ENCODE measurements at regions not wholly inside any gene's neighbourhood (a gene's known extent, or its start where the extent isn't known, plus 50 kb on each side); places are given as distances from the start of the nearest gene placed in this dataset.
"Not testable (repeated sequence)": the region's sequence is repeated elsewhere in the genome, so short reads cannot be mapped to it uniquely, and the experiment has no call there.

GRCh38 chr1:56285554-56286402 is 293.6 kb downstream of the PLPP3 start:
- DNase-seq (ENCODE audit: low read depth in 1 of 2, low spot score in 1 of 2), result no peak

GRCh38 chr1:56284928-56285327 is 294.4 kb downstream of the PLPP3 start:
- DNase-seq (ENCODE audit: low read depth in 1 of 2, low spot score in 1 of 2), result no peak

GRCh38 chr1:56278061-56278460 is 301.3 kb downstream of the PLPP3 start:
- no peak for DNase-seq (ENCODE audit: low read depth in 1 of 2, low spot score in 1 of 2)

GRCh38 chr1:56268519-56269140 is 310.7 kb downstream of the PLPP3 start:
- no peak for DNase-seq (ENCODE audit: low read depth in 1 of 2, low spot score in 1 of 2)

- no peak for DNase-seq (ENCODE audit: low read depth in 1 of 2, low spot score in 1 of 2)
Measured at GRCh38 chr1:56267611-56268010, 311.8 kb downstream of the PLPP3 start.

- DNase-seq (ENCODE audit: low read depth in 1 of 2, low spot score in 1 of 2), result no peak
Measured at GRCh38 chr1:56266359-56266758, 313.0 kb downstream of the PLPP3 start.

- no peak for DNase-seq (ENCODE audit: low read depth in 1 of 2, low spot score in 1 of 2)
Measured at GRCh38 chr1:56265216-56265615, 314.1 kb downstream of the PLPP3 start.

- no peak for DNase-seq (ENCODE audit: low read depth in 1 of 2, low spot score in 1 of 2)
Measured at GRCh38 chr1:56263908-56264307, 315.5 kb downstream of the PLPP3 start.

GRCh38 chr1:56258371-56258770 is 321.0 kb downstream of the PLPP3 start:
- no peak for DNase-seq (ENCODE audit: low read depth in 1 of 2, low spot score in 1 of 2)

- no peak for DNase-seq (ENCODE audit: low read depth in 1 of 2, low spot score in 1 of 2)
Measured at GRCh38 chr1:56257726-56258125, 321.6 kb downstream of the PLPP3 start.

GRCh38 chr1:56256153-56257000 is 323.0 kb downstream of the PLPP3 start:
- DNase-seq (ENCODE audit: low read depth in 1 of 2, low spot score in 1 of 2), result no peak

- DNase-seq (ENCODE audit: low read depth in 1 of 2, low spot score in 1 of 2), result no peak
Measured at GRCh38 chr1:56255516-56256152, 323.7 kb downstream of the PLPP3 start.

GRCh38 chr1:56254130-56254529 is 325.2 kb downstream of the PLPP3 start:
- no peak for DNase-seq (ENCODE audit: low read depth in 1 of 2, low spot score in 1 of 2)

GRCh38 chr1:56250809-56251208 is 328.6 kb downstream of the PLPP3 start:
- DNase-seq (ENCODE audit: low read depth in 1 of 2, low spot score in 1 of 2), result no peak

GRCh38 chr1:56249234-56249633 is 330.1 kb downstream of the PLPP3 start:
- no peak for DNase-seq (ENCODE audit: low read depth in 1 of 2, low spot score in 1 of 2)

- no peak for DNase-seq (ENCODE audit: low read depth in 1 of 2, low spot score in 1 of 2)
Measured at GRCh38 chr1:56248138-56248537, 331.2 kb downstream of the PLPP3 start.

GRCh38 chr1:56246726-56247125 is 332.6 kb downstream of the PLPP3 start:
- DNase-seq (ENCODE audit: low read depth in 1 of 2, low spot score in 1 of 2), result not testable (repeated sequence)

GRCh38 chr1:56240400-56240799 is 339.0 kb downstream of the PLPP3 start:
- DNase-seq (ENCODE audit: low read depth in 1 of 2, low spot score in 1 of 2), result no peak

GRCh38 chr1:56237491-56238064 is 341.8 kb downstream of the PLPP3 start:
- no peak for DNase-seq (ENCODE audit: low read depth in 1 of 2, low spot score in 1 of 2)

GRCh38 chr1:56236688-56237087 is 342.7 kb downstream of the PLPP3 start:
- DNase-seq (ENCODE audit: low read depth in 1 of 2, low spot score in 1 of 2), result no peak
